Right lung (tissue), 2 donors: ENCODE measurements at regions not wholly inside any gene's neighbourhood (a gene's known extent, or its start where the extent isn't known, plus 50 kb on each side); places are given as distances from the start of the nearest gene placed in this dataset.

Experiments used
- DNase-seq, 2 donors: peaks; one replicate each; pipeline ENCODE4 v3.0.0-alpha.2; 2013

- no peak for DNase-seq
These were observed 462.9 kb upstream of the ADAMTS5 start for GRCh38 chr21:27429710-27430341.

GRCh38 chr21:27426196-27426595 lies 459.3 kb upstream of the ADAMTS5 start:
- DNase-seq = no peak

GRCh38 chr21:27425574-27425973 lies 458.7 kb upstream of the ADAMTS5 start:
- no peak for DNase-seq

DNA sequence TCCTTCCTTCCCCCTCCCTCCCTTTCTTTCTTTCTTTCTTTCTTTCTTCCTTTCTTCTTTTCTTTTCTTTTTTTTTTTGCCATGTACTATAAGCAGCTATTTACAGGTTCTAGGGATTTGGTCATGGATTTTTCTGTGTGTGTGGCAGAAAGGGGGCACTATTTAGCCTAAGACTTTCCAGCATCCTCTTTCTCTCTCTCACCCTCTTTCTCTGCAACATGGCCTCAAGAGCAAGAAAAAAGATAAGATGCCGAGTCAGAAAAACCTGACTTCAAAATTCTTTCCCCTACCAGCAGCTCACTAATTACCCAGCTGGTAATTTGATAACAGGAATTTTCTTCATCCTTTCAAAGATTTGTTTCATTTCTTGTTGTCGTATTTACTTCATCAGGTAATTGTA lies 458.3 kb upstream of the ADAMTS5 start:
- DNase-seq = no peak

- no peak for DNase-seq
These were observed 457.7 kb upstream of the ADAMTS5 start for GRCh38 chr21:27424601-27425000.

DNA sequence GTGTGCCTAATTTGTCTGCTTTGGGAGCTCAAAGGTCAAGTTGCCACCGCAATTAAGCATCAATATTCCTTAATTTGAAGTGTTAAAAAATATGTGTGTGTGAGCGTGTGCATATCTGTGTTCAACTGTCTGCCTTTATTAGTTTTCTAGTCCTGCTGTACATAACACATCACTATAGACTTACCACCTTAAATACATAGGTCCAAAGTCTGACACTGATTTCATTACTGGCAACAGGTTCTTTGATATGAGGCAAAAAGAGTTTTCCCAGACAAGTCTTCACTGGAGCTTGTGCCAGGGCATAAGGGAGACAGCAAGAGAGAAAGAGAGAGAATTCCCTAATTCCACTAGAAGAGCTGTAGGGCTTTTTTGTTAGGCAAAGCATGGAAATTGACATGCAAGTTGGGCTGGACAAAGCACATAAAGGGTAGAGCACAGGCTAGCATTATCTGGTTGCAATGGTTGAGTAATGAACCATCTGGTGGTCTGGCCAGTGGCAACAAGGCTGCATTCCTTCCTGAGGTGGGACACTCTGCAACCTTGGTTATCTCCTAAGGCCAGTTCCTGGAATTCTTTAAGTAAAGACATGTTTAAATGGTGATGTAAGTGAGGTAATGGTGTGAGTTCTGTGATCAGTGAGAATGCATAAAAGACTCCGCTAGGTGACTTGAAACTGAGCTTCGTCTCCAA lies 457.2 kb upstream of the ADAMTS5 start:
- DNase-seq = no peak

DNA sequence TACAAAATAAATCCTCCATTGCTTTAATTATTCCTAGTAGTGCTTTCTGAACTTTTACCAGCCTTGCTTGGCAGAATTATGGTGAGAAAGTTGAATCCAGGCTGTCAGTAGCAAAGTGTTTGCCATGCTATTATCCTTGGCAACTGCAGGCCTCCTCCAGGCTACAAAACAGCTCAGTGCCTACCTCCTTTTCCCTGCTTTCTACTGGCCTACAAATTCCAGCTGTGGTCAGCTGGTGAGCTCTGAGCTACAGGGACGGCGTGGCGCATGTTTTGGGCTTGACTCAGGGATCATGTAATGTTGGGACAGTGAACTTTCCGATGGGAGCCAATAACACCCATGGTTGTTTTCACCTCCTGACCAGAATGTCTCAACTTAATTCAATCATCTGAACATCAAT lies 456.1 kb upstream of the ADAMTS5 start:
- DNase-seq = peak; percentile 49 to 72

GRCh38 chr21:27422435-27422834 lies 455.5 kb upstream of the ADAMTS5 start:
- no peak for DNase-seq

DNA sequence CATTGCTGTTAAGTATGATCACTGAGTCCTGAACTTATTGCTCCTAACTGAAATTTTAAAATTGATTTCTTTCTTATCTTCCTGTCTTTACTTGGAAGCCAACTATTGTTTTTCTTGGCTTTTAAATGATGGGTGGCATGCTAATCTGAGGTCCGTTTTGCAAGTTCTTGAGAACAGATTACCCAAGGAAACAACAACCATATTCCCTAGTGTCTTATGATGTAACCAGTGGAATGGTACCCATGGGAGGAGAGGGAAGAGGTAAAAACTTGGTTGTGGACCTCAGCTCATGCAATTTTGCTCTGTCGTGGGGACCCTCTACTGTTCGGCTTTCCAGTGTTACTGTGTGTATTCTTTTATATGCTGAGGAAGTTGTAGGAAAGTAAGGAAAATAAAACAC lies 454.8 kb upstream of the ADAMTS5 start:
- no peak for DNase-seq

DNA sequence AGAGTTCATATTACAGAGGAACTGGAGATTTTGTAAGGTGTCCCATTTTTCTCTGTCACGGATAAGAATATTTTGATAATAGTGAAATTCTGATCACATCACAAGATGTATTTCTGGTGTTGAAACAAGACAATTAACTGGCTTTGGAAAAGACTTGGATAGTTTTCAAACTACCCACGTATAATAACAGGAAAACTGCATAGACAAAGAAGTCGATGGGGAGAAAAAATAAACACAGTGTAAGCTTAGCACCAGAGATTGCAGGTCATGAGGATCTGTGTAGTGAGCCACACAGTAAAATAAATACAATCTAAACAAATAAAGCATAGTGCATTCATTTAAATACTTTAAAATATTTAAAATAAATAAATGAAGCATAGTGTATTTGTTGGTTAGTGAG lies 452.3 kb upstream of the ADAMTS5 start:
- no peak for DNase-seq

- DNase-seq = no peak
These were observed 451.5 kb upstream of the ADAMTS5 start for GRCh38 chr21:27418346-27418745.

- no peak for DNase-seq
These were observed 445.6 kb upstream of the ADAMTS5 start for GRCh38 chr21:27412530-27412929.

- DNase-seq = no peak
These were observed 441.9 kb upstream of the ADAMTS5 start for GRCh38 chr21:27408826-27409225.

DNA sequence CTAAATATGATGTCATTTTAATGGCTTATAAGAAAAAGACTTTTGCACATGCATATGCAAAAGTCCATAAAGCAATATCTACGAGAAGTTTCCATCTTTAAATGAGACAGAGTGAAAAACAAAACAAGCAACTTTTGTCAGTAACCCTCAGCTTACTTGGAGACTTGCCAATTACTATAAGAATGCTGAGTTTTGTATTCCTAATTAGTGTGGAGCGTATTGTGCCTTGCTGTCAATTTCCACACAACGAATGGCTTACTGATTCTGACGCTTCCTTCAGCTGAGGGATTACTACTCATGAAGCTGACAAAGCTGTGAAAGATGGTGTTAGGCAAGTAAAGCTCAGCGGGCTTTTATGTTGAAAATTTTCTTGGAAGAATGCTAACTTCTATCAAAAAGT lies 440.4 kb upstream of the ADAMTS5 start:
- DNase-seq = no peak

DNA sequence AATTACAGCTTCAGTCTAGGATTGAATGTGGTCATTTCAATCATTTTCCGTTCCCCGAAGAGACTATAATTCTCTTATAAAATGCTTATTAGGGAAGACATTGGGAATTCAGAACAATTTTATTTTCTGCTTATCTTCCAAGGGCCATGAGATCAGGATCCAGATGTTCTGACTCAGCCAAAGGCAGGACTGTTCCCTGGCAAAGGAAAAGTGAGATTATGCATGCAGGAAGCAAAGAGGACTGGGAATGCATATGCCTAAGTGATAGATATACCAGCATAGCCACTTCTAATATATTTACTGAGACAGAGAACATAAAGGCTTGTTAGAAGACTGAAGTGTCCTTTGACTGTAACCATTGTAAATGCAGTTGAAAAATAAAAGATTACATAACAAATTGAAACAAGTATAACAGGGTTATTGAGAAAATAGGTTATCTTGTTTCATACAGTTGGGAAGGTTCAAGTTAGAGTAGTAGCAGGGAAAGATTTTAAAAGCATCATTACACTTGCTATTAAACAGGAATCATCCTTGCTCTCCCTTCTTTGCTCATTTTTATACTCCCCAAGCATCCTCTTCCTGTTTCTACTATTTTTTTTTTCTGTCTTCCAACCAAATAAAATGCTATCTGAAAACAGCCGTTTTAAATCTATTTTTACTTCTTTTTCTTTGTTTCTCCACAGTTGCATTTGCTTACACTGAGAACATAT lies 439.6 kb upstream of the ADAMTS5 start:
- DNase-seq = peak in 1 of 2 donors; percentile 41

GRCh38 chr21:27403011-27403410 lies 436.1 kb upstream of the ADAMTS5 start:
- no peak for DNase-seq

DNA sequence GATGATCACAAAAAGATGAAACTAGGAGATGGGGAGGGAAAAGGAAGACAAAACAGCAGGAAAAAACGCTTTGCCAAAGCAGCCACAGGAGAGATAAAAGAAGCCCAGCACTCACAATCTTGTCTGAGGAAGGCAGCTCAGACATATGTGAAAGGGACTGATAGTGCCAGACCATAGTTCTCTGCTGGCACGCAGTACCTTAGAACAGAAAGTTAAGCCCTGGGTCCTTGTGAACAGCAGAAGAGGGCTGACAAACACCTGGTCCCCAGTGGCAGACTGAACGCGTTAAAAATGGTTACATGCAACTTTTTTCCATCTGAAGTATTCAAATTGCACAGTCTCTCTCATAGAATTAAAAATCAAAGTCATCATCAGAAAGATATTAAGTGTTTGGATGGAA lies 433.2 kb upstream of the ADAMTS5 start:
- DNase-seq = no peak

- DNase-seq = no peak
These were observed 430.7 kb upstream of the ADAMTS5 start for GRCh38 chr21:27397578-27397977.

- DNase-seq = no peak
These were observed 426.8 kb upstream of the ADAMTS5 start for GRCh38 chr21:27393726-27394125.

- DNase-seq = no peak
These were observed 425.1 kb upstream of the ADAMTS5 start for GRCh38 chr21:27391990-27392389.

GRCh38 chr21:27390384-27390783 lies 423.5 kb upstream of the ADAMTS5 start:
- DNase-seq = no peak

GRCh38 chr21:27388825-27389224 lies 421.9 kb upstream of the ADAMTS5 start:
- DNase-seq = no peak

GRCh38 chr21:27382404-27382803 lies 415.5 kb upstream of the ADAMTS5 start:
- DNase-seq = no peak
